ENCODE measurements at regions not wholly inside any gene's neighbourhood (a gene's known extent, or its start where the extent isn't known, plus 50 kb on each side); places are given as distances from the start of the nearest gene placed in this dataset.
A peak's percentile ranks its signal among the peaks of the same experiment; 100 is the strongest.
"Not testable (repeated sequence)": the region's sequence is repeated elsewhere in the genome, so short reads cannot be mapped to it uniquely, and the experiment has no call there.

DNA sequence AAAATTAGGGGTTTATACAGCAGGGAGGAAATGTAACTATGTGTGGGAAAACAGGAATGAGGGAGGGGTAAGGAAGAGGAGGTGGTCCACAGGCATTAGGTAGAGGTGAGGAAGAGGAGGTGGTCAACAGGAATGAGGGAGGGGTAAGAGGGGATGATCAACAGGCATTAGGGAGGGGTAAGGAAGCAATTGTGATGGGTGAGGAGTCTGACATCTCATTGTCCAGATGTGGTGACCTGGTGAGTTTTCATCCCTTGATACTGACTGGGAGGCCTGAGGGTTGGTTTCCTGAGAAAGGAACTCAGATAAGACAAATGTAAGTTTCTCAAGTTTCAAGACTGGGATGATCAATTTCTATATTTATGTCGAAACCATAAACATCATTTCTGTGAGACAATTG is 206.2 kb upstream of the C16orf82 start:
- DNase-seq: no peak

DNA sequence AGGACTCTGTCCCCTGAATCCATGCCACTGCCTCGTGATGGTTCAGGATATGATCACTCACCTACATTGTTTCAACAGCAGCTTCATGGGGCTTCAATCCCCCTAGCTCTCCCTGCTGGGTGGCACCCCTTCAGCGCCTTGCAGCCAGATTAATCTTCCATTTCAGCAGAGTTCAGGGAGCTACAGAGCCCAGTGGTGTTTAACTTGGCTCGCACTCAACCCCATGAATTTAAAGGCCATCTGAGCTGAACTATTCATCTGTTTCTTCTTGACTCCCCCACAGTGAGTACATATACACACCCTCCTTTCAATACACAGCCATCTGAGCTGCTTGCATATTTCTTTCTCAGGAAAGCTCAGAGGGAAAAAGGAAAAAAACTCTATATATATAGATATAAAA is 202.8 kb upstream of the C16orf82 start:
- DNase-seq: no peak

DNA sequence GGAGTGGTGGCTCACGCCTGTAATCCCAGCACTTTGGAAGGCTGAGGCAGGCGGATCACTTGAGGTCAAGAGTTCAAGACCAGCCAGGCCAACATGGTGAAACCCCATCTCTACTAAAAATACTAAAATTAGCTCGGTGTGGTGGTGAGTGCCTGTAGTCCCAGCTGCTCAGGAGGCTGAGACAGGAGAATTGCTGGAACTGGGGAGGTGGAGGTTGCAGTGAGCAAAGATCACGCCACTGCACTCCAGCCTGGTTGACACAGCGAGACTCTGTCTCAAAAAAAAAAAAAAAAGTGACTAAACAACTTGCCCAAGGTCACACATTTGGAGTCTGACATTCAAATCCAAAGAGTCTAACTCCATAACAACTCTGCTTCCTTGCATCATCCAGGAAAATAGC is 192.4 kb upstream of the C16orf82 start:
- DNase-seq: not testable (repeated sequence)

- DNase-seq: no peak
These were observed 189.3 kb upstream of the C16orf82 start for GRCh38 chr16:26877421-26877820.

GRCh38 chr16:26885674-26886073 is 181.1 kb upstream of the C16orf82 start:
- no peak for DNase-seq

- DNase-seq: no peak
These were observed 177.0 kb upstream of the C16orf82 start for GRCh38 chr16:26889740-26890139.

- no peak for DNase-seq
These were observed 168.5 kb upstream of the C16orf82 start for GRCh38 chr16:26898200-26898599.

DNA sequence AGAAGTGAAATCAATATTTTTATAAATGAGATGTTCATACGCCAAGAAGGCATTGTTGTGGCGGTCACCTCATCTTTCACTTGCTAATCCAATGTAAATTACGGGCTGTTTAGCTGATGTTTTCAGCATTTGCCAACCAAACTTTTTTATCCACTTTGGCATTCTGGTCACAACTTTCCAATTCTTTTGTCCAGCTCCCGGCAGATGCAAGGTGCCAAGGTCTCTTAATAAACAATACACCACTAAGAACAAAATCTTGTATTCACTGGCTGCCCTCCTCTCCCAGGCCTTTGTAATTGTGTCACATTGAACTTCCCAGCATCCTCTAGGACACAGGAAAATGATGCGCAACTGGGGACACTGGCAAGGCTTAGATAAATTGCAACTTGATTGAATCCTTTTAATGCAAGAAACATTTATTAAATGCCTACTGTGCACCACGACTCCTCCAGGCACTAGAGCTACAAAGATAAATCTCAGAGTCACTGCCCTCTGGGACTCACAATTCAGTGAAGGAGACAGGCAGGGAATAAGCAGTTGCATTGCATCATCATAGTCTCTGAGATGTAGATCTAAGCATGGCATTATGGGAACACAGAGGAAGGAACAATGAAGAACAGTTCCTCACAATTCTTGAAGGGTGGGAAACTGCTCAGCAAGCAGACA is 165.4 kb upstream of the C16orf82 start:
- peak in 3 of 56 donors; percentile 4 to 21 (median 14) for DNase-seq

- DNase-seq: no peak
These were observed 164.7 kb upstream of the C16orf82 start for GRCh38 chr16:26901983-26902382.

DNA sequence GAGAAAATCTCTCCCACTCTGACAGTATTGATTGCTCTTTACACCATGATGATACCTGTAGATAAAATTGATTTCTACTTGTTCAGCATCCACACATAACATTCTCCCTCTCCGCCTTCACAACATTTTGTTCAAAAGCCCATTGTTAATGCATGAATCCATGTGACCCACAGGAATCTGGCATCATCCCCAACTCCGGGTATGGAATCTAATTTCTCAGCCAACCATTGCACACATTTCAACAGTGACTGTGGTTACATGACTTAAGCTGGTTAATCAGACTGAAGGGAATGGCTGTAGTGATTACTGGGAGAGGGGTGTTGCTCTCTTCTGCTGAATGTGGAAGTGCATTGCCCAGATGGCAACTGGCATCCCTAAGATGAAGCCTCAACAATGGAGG is 161.4 kb upstream of the C16orf82 start:
- peak in 3 of 56 donors; percentile 2 to 7 (median 4) for DNase-seq

- DNase-seq: peak in 3 of 56 donors; percentile 2 to 19 (median 4)
These were observed 157.1 kb upstream of the C16orf82 start for GRCh38 chr16:26909623-26910022.

DNA sequence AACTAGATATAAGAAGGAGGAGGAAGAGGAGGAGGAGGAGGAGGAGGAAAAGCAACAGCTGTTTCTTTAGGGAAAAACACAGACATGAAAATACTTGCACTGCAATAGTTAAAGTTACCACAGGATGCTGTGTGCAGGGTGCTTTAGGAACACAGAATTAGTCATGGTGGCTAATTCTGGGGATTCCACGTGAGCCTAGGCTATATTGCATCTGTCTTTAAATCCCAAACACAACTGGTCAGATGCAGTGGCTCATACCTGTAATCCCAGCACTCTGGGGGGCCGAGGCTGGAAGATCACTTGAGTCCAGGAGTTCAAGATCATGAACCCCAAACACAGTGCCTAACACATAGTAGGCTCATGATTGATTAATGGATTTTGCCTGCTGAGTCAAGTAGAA is 155.3 kb upstream of the C16orf82 start:
- no peak for DNase-seq

GRCh38 chr16:26913851-26914250 is 152.9 kb upstream of the C16orf82 start:
- peak in 10 of 56 donors; percentile 3 to 31 (median 12) for DNase-seq

GRCh38 chr16:26930786-26931581 is 135.7 kb upstream of the C16orf82 start:
- no peak for DNase-seq

DNA sequence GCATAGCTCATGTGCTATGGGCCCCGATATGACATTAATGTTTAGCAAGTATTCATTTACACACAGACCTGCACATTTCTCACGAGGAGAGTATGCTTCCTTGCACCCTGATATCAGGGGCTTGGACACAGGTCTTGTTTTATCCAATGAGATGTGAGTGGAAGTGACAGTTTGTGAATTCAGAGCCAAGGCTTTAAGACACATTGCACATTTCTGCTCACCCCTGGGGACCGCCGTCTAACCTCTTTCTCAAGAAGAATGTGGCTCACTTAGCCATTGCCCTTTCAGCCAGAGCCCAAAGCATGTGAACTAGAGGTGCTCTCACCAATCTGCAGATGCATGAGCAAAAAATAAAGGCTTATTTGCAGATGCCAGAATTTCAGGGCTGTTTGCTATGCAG is 116.1 kb upstream of the C16orf82 start:
- DNase-seq: no peak

DNA sequence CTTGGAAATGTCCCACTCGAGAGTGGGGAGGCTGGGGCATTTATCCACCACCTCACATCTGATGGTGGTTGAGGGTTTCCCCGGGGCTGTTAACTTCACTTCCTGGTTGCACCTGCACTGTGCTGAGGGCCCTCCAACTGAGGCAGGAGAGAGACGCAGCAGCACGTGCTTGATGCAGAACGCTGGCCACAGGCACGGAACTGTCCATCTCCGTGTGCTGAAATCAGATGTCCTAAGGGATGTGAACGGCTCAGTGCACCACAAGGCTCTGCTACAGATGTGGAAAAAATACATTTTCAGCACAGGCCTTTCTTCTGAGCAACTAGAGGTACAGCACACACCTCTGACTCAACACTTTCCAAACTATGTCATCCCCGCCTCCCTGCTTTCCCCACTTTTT is 114.8 kb upstream of the C16orf82 start:
- DNase-seq: no peak

- no peak for DNase-seq
These were observed 114.3 kb upstream of the C16orf82 start for GRCh38 chr16:26952411-26952810.

GRCh38 chr16:26957283-26957859 is 109.4 kb upstream of the C16orf82 start:
- DNase-seq: no peak

GRCh38 chr16:26959416-26960009 is 107.2 kb upstream of the C16orf82 start:
- no peak for DNase-seq

DNA sequence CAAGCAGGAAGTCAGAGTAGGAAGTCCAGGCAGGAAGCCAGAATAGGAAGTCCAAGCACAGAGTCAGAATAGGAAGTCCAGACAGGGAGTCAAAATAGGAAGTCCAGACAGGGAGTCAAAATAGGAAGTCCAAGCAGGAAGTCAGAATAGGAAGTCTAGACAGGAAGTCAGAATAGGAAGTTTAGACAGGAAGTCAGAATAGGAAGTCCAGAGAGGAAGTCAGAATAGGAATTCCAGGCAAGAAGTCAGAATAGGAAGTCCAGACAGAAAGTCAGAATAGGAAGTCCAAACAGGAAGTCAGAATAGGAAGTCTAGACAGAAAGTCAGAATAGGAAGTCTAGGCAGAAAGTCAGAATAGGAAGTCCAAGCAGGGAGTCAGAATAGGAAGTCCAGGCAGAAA is 105.3 kb upstream of the C16orf82 start:
- no peak for DNase-seq

DNA sequence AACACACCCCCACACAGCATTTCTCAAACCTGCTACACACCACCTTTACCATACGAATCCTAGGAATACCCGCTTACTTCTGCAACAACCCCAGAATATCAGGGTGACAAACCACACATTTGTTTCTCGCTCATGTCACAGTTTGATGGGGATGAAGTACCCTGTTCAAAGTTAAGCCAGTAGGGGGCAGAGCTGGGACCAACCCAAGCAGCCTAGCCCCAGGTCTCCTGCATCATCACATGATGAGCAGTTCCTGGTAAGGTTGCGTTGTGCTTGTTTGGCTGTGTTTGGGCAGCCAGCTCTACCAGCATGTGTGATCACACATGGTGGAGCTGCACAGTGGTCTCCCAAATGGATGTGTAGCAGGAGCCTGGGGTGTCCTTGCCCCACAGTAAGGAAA is 103.6 kb upstream of the C16orf82 start:
- no peak for DNase-seq

GRCh38 chr16:26969589-26970231 is 97.0 kb upstream of the C16orf82 start:
- no peak for DNase-seq
